ENCODE measurements at regions not wholly inside any gene's neighbourhood (a gene's known extent, or its start where the extent isn't known, plus 50 kb on each side); places are given as distances from the start of the nearest gene placed in this dataset.

GRCh38 chr4:188754372-188755002 is 615.2 kb downstream of the TRIML1 start:
- peaks cover 5% of the 10 kb centered on the region for H3K9me3 ChIP-seq
- no peak overlapping the region for H3K27ac ChIP-seq
- no peaks in the 10 kb centered on the region for H3K36me3 ChIP-seq
- TF ChIP-seq POLR2AphosphoS5 (IDR thresholded peaks at IDR 0.05), result no peak
- TF ChIP-seq CTCF (IDR thresholded peaks at IDR 0.05), result no peak
- TF ChIP-seq POLR2A (IDR thresholded peaks at IDR 0.05), result no peak
- TF ChIP-seq EP300 (IDR thresholded peaks at IDR 0.05), result no peak
- H3K4me3 ChIP-seq, result no peak overlapping the region
- DNase-seq (ENCODE audit: low spot score in 2 of 2), result no peak
- 83% methylated on average over 4 of the region's 22 CpGs for WGBS
- H3K27me3 ChIP-seq, result no peaks in the 10 kb centered on the region
- H3K4me1 ChIP-seq, result no peaks in the 10 kb centered on the region

GRCh38 chr4:188767496-188767895 is 628.3 kb downstream of the TRIML1 start:
- H3K4me3 ChIP-seq, result no peak overlapping the region
- TF ChIP-seq EP300 (IDR thresholded peaks at IDR 0.05), result no peak
- no peak for TF ChIP-seq POLR2A (IDR thresholded peaks at IDR 0.05)
- no peak for TF ChIP-seq POLR2AphosphoS5 (IDR thresholded peaks at IDR 0.05)
- no peaks in the 10 kb centered on the region for H3K27me3 ChIP-seq
- 73% methylated on average over 3 of the region's 3 CpGs for WGBS
- no peaks in the 10 kb centered on the region for H3K9me3 ChIP-seq
- DNase-seq (ENCODE audit: low spot score in 2 of 2), result no peak
- H3K4me1 ChIP-seq, result no peaks in the 10 kb centered on the region
- no peak overlapping the region for H3K27ac ChIP-seq
- H3K36me3 ChIP-seq, result no peaks in the 10 kb centered on the region

GRCh38 chr4:188778905-188779304 is 639.7 kb downstream of the TRIML1 start:
- no peak overlapping the region for H3K27ac ChIP-seq
- WGBS, result 60% methylated on average over 4 of the region's 4 CpGs
- no peaks in the 10 kb centered on the region for H3K36me3 ChIP-seq
- no peaks in the 10 kb centered on the region for H3K9me3 ChIP-seq
- H3K4me1 ChIP-seq, result no peaks in the 10 kb centered on the region
- DNase-seq (ENCODE audit: low spot score in 2 of 2), result no peak
- no peak overlapping the region for H3K4me3 ChIP-seq
- TF ChIP-seq CTCF (IDR thresholded peaks at IDR 0.05) (no peak), EP300 (IDR thresholded peaks at IDR 0.05) (no peak), POLR2AphosphoS5 (IDR thresholded peaks at IDR 0.05) (no peak), POLR2A (IDR thresholded peaks at IDR 0.05) (no peak)
- no peaks in the 10 kb centered on the region for H3K27me3 ChIP-seq

GRCh38 chr4:188779581-188779980 is 640.3 kb downstream of the TRIML1 start:
- H3K4me1 ChIP-seq, result no peaks in the 10 kb centered on the region
- H3K36me3 ChIP-seq, result no peaks in the 10 kb centered on the region
- no peak overlapping the region for H3K27ac ChIP-seq
- no peak for TF ChIP-seq CTCF (IDR thresholded peaks at IDR 0.05)
- no peak for TF ChIP-seq POLR2AphosphoS5 (IDR thresholded peaks at IDR 0.05)
- no peak for TF ChIP-seq POLR2A (IDR thresholded peaks at IDR 0.05)
- no peak for TF ChIP-seq EP300 (IDR thresholded peaks at IDR 0.05)
- no peaks in the 10 kb centered on the region for H3K27me3 ChIP-seq
- DNase-seq (ENCODE audit: low spot score in 2 of 2), result no peak
- no peaks in the 10 kb centered on the region for H3K9me3 ChIP-seq
- H3K4me3 ChIP-seq, result no peak overlapping the region
- WGBS, result 64% methylated on average over 3 of the region's 3 CpGs

GRCh38 chr4:188780028-188780427 is 640.8 kb downstream of the TRIML1 start:
- Histone ChIP-seq H3K4me3 (no peak overlapping the region), H3K36me3 (no peaks in the 10 kb centered on the region), H3K27me3 (no peaks in the 10 kb centered on the region), H3K4me1 (no peaks in the 10 kb centered on the region), H3K27ac (no peak overlapping the region), H3K9me3 (no peaks in the 10 kb centered on the region)
- 87% methylated on average over 5 of the region's 5 CpGs for WGBS
- no peak for DNase-seq (ENCODE audit: low spot score in 2 of 2)
- no peak for TF ChIP-seq EP300 (IDR thresholded peaks at IDR 0.05)
- no peak for TF ChIP-seq CTCF (IDR thresholded peaks at IDR 0.05)
- no peak for TF ChIP-seq POLR2A (IDR thresholded peaks at IDR 0.05)
- no peak for TF ChIP-seq POLR2AphosphoS5 (IDR thresholded peaks at IDR 0.05)

GRCh38 chr4:188780686-188781085 is 641.4 kb downstream of the TRIML1 start:
- H3K4me1 ChIP-seq, result no peaks in the 10 kb centered on the region
- H3K36me3 ChIP-seq, result no peaks in the 10 kb centered on the region
- no peaks in the 10 kb centered on the region for H3K9me3 ChIP-seq
- no peak for DNase-seq (ENCODE audit: low spot score in 2 of 2)
- H3K27me3 ChIP-seq, result no peaks in the 10 kb centered on the region
- WGBS, result 82% methylated on average over 5 of the region's 5 CpGs
- no peak overlapping the region for H3K27ac ChIP-seq
- TF ChIP-seq POLR2A (IDR thresholded peaks at IDR 0.05), result no peak
- TF ChIP-seq CTCF (IDR thresholded peaks at IDR 0.05), result no peak
- no peak for TF ChIP-seq EP300 (IDR thresholded peaks at IDR 0.05)
- no peak for TF ChIP-seq POLR2AphosphoS5 (IDR thresholded peaks at IDR 0.05)
- no peak overlapping the region for H3K4me3 ChIP-seq
